ENCODE measurements at regions not wholly inside any gene's neighbourhood (a gene's known extent, or its start where the extent isn't known, plus 50 kb on each side); places are given as distances from the start of the nearest gene placed in this dataset.
"Not testable (repeated sequence)": the region's sequence is repeated elsewhere in the genome, so short reads cannot be mapped to it uniquely, and the experiment has no call there.

- H3K27ac ChIP-seq; H3K4me3 ChIP-seq; DNase-seq (ENCODE audit: low spot score); H3K27me3 ChIP-seq; H3K36me3 ChIP-seq; H3K9me3 ChIP-seq; H3K4me1 ChIP-seq: not testable (repeated sequence)
These were observed 359.2 kb downstream of the TEX29 start for GRCh38 chr13:111679645-111680044.

- not testable (repeated sequence) for H3K27ac ChIP-seq; DNase-seq (ENCODE audit: low spot score); H3K4me1 ChIP-seq; H3K36me3 ChIP-seq; H3K4me3 ChIP-seq; H3K9me3 ChIP-seq; H3K27me3 ChIP-seq
These were observed 359.7 kb downstream of the TEX29 start for GRCh38 chr13:111680100-111680499.

- not testable (repeated sequence) for H3K27ac ChIP-seq; H3K4me1 ChIP-seq; H3K9me3 ChIP-seq; DNase-seq (ENCODE audit: low spot score); H3K27me3 ChIP-seq; H3K36me3 ChIP-seq; H3K4me3 ChIP-seq
These were observed 371.6 kb downstream of the TEX29 start for GRCh38 chr13:111692028-111692427.

GRCh38 chr13:111696121-111696520 is 370.8 kb upstream of the SOX1 start:
- H3K4me3 ChIP-seq; H3K27me3 ChIP-seq; H3K4me1 ChIP-seq; H3K27ac ChIP-seq; DNase-seq (ENCODE audit: low spot score); H3K9me3 ChIP-seq; H3K36me3 ChIP-seq: not testable (repeated sequence)

- not testable (repeated sequence) for H3K27ac ChIP-seq; H3K4me1 ChIP-seq; H3K4me3 ChIP-seq; H3K36me3 ChIP-seq; H3K9me3 ChIP-seq; DNase-seq (ENCODE audit: low spot score); H3K27me3 ChIP-seq
These were observed 364.9 kb upstream of the SOX1 start for GRCh38 chr13:111702059-111702458.
